Stomach (tissue), 4 donors: ENCODE measurements at regions not wholly inside any gene's neighbourhood (a gene's known extent, or its start where the extent isn't known, plus 50 kb on each side); places are given as distances from the start of the nearest gene placed in this dataset.

Experiments used
- CTCF ChIP-seq, 7 experiments: fragments of 450-650 bp in 4 of 7; fragments of 200-600 bp in 3 of 7; sonication (generic) in 3 of 7; IDR thresholded peaks; one replicate each; pipeline ENCODE4 v1.5.1; 2016 to 2019; ENCODE audit warnings: antibody characterized with exemption in 7 of 7, control low read depth in 2 of 7, mild to moderate bottlenecking in 1 of 7
- POLR2A ChIP-seq, 4 donors: fragments of 450-650 bp; IDR thresholded peaks; one replicate each; pipeline ENCODE4 v1.6.1; 2016; ENCODE audit warnings: antibody characterized with exemption in 4 of 4, control low read depth in 2 of 4, mild to moderate bottlenecking in 1 of 4, moderate library complexity in 1 of 4

- TF ChIP-seq POLR2A (IDR thresholded peaks at IDR 0.05): no peak
- TF ChIP-seq CTCF (IDR thresholded peaks at IDR 0.05): no peak
Measured at GRCh38 chr18:7394050-7394659, 163.3 kb downstream of the LRRC30 start.
